B cell (primary cell): ENCODE measurements at regions not wholly inside any gene's neighbourhood (a gene's known extent, or its start where the extent isn't known, plus 50 kb on each side); places are given as distances from the start of the nearest gene placed in this dataset.

ENCODE experiments used
- CTCF ChIP-seq: fragments of 200-600 bp; IDR thresholded peaks from one replicate; pipeline ENCODE4 v1.8.0; 2022; ENCODE audit warnings: antibody characterized with exemption, mild to moderate bottlenecking
- EZH2 ChIP-seq: IDR thresholded peaks from 2 replicates; pipeline ENCODE4 v1.6.1; 2012; ENCODE audit warnings: borderline replicate concordance, low read depth, mild to moderate bottlenecking, moderate library complexity, low read length; ENCODE audit not compliant: insufficient read depth, poor library complexity, severe bottlenecking

GRCh38 chr9:78826527-78826926, 529.6 kb downstream of the PSAT1 start:
- TF ChIP-seq CTCF: no peak
- TF ChIP-seq EZH2: no peak
